KMS-11 (cell line): ENCODE measurements at regions not wholly inside any gene's neighbourhood (a gene's known extent, or its start where the extent isn't known, plus 50 kb on each side); places are given as distances from the start of the nearest gene placed in this dataset.

ENCODE experiments used
- H2AFZ ChIP-seq: fragments of 200-600 bp; sonication (generic); 2 replicates; pipeline ENCODE4 v1.6.1; 2016; ENCODE audit warnings: antibody characterized with exemption, mixed run types, low read depth
- H3K27ac ChIP-seq: fragments of 200-600 bp; sonication (generic); 2 replicates; pipeline ENCODE4 v1.6.1; 2016; ENCODE audit warnings: mild to moderate bottlenecking, mixed run types
- H3K27me3 ChIP-seq: fragments of 200-600 bp; sonication (generic); 2 replicates; pipeline ENCODE4 v1.6.1; 2017; ENCODE audit warnings: mild to moderate bottlenecking, low read depth, mixed run types, moderate library complexity; ENCODE audit not compliant: insufficient read depth
- H3K36me3 ChIP-seq: fragments of 200-600 bp; sonication (generic); 2 replicates; pipeline ENCODE4 v1.6.1; 2017; ENCODE audit warnings: mild to moderate bottlenecking, mixed run types; ENCODE audit not compliant: insufficient read depth
- H3K4me1 ChIP-seq: fragments of 200-600 bp; sonication (generic); 2 replicates; pipeline ENCODE4 v1.6.1; 2016; ENCODE audit warnings: mild to moderate bottlenecking, low read depth, mixed run types; ENCODE audit not compliant: poor library complexity, severe bottlenecking
- H3K4me2 ChIP-seq: fragments of 200-600 bp; sonication (generic); 2 replicates; pipeline ENCODE4 v1.7.0; 2016; ENCODE audit warnings: mild to moderate bottlenecking, mixed run types
- H3K4me3 ChIP-seq: fragments of 200-600 bp; sonication (generic); IDR thresholded peaks from 2 replicates; pipeline ENCODE4 v1.6.1; 2017; ENCODE audit warnings: low read depth, low read length, mixed read lengths; ENCODE audit not compliant: insufficient read depth
- H3K79me2 ChIP-seq: fragments of 200-600 bp; sonication (generic); 2 replicates; pipeline ENCODE4 v1.6.1; 2016; ENCODE audit warnings: low read depth, mixed run types; ENCODE audit not compliant: insufficient read depth
- H3K9ac ChIP-seq: fragments of 200-600 bp; sonication (generic); 2 replicates; pipeline ENCODE4 v1.6.1; 2016; ENCODE audit warnings: mild to moderate bottlenecking, mixed run types
- H4K20me1 ChIP-seq: fragments of 200-600 bp; sonication (generic); 2 replicates; pipeline ENCODE4 v1.6.1; 2016; ENCODE audit warnings: mild to moderate bottlenecking, mixed run types; ENCODE audit not compliant: insufficient read depth
- CTCF ChIP-seq: fragments of 200-600 bp; sonication (generic); conservative IDR thresholded peaks from 2 replicates; pipeline ENCODE4 v1.6.1; 2017; ENCODE audit warnings: low read depth, mild to moderate bottlenecking, antibody characterized with exemption, low read length, moderate library complexity, mixed read lengths

DNA sequence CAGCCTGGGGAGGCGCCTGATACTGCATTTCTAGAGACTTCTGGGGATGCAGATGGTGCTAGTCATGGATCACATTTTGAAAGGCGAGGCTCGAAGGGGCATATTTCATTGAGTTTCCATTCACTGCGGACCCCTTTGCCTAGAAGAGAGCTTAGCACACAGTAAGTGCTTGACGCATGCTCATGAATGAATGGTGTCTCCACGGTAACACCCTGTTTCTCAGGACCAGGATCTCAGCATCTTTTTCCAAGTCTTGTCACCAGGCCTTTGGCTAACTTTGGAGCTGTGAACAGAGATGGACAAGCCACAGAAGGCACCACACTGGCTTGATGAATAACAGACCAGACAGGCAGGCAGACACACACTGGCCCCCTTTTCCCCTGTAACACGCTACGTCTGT, 151.3 kb downstream of the FOXL1 start:
- TF ChIP-seq CTCF: no peak
- no peaks in the 10 kb centered on the region for H3K36me3 ChIP-seq
- H3K27me3 ChIP-seq: peaks cover 23% of the 10 kb centered on the region; the same call in 1 of the 2 replicates
- no peak overlapping the region for H3K27ac ChIP-seq
- no peak overlapping the region for H2AFZ ChIP-seq
- H3K79me2 ChIP-seq: no peaks in the 10 kb centered on the region
- H3K9ac ChIP-seq: no peak overlapping the region
- H4K20me1 ChIP-seq: no peaks in the 10 kb centered on the region
- no peaks in the 10 kb centered on the region for H3K4me1 ChIP-seq
- H3K4me3 ChIP-seq: no peak overlapping the region
- no peak overlapping the region for H3K4me2 ChIP-seq

GRCh38 chr16:86730086-86730485, 151.7 kb downstream of the FOXL1 start:
- Histone ChIP-seq H4K20me1 (no peaks in the 10 kb centered on the region), H3K79me2 (no peaks in the 10 kb centered on the region), H3K27ac (no peak overlapping the region), H3K4me3 (no peak overlapping the region), H3K27me3 (peaks cover 23% of the 10 kb centered on the region; the same call in 1 of the 2 replicates), H3K9ac (no peak overlapping the region), H3K4me1 (no peaks in the 10 kb centered on the region), H3K4me2 (no peak overlapping the region), H2AFZ (no peak overlapping the region), H3K36me3 (no peaks in the 10 kb centered on the region)
- no peak for TF ChIP-seq CTCF

- Histone ChIP-seq H3K27me3 (peaks cover 21% of the 10 kb centered on the region; the same call in 1 of the 2 replicates), H3K27ac (no peak overlapping the region)
- TF ChIP-seq CTCF: no peak
Measured at GRCh38 chr16:86730597-86730996, 152.2 kb downstream of the FOXL1 start.

GRCh38 chr16:86732621-86733295, 154.4 kb downstream of the FOXL1 start:
- H3K4me1 ChIP-seq: no peaks in the 10 kb centered on the region
- H3K9ac ChIP-seq: no peak overlapping the region
- no peak overlapping the region for H3K27ac ChIP-seq
- no peak overlapping the region for H3K4me3 ChIP-seq
- no peak overlapping the region for H3K4me2 ChIP-seq
- TF ChIP-seq CTCF: no peak
- H3K36me3 ChIP-seq: no peaks in the 10 kb centered on the region
- no peaks in the 10 kb centered on the region for H4K20me1 ChIP-seq
- H2AFZ ChIP-seq: no peak overlapping the region
- H3K27me3 ChIP-seq: peaks cover 17% of the 10 kb centered on the region; the same call in 1 of the 2 replicates
- H3K79me2 ChIP-seq: no peaks in the 10 kb centered on the region

More at GRCh38 chr16:86730597-86730996, 152.2 kb downstream of the FOXL1 start:
- Histone ChIP-seq H3K36me3 (no peaks in the 10 kb centered on the region), H3K9ac (no peak overlapping the region), H3K4me2 (no peak overlapping the region), H3K79me2 (no peaks in the 10 kb centered on the region), H3K4me3 (no peak overlapping the region), H4K20me1 (no peaks in the 10 kb centered on the region), H3K4me1 (no peaks in the 10 kb centered on the region), H2AFZ (no peak overlapping the region)
